Astrocyte of the hippocampus (primary cell): ENCODE measurements at regions not wholly inside any gene's neighbourhood (a gene's known extent, or its start where the extent isn't known, plus 50 kb on each side); places are given as distances from the start of the nearest gene placed in this dataset.
A peak's percentile ranks its signal among the peaks of the same experiment; 100 is the strongest.
"Not testable (repeated sequence)": the region's sequence is repeated elsewhere in the genome, so short reads cannot be mapped to it uniquely, and the experiment has no call there.

ENCODE experiments used
- DNase-seq: peaks from one replicate; pipeline ENCODE4 v3.0.0; 2011; ENCODE audit warnings: low read depth, low spot score

DNA sequence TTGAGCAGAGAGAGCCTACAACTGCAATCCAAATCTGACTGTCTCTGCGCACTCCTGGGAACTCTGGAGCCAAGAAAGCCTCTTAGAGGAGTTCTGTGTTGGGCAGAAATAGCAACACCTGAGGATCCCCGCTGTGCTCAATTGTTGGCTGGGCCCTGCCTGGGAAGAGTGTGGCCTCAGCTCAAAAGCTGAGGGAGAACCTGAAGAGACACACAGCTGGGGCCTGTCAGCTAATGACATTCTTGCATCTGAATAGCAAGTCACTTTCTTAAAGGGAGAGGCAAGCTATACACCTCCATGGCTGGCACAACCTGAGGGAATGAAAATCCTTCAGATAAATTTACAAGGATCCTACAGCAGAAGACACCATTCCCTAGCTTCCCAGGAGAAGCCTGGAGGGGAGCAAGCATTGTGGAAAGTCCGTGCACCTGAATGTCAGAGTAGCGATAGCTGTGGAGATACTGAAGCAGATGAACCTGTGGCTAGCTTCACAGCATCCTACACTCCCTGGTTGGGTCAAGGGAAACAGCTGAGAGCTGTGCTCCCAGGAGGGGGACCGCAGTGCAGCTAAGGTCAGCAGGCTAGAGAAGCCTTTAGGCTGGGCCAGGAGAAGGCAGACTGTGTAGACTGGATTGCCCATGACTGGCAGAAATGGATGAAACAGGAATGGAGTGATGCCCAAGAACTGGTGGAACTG, 159.9 kb upstream of the PFN2 start:
- no peak for DNase-seq

DNA sequence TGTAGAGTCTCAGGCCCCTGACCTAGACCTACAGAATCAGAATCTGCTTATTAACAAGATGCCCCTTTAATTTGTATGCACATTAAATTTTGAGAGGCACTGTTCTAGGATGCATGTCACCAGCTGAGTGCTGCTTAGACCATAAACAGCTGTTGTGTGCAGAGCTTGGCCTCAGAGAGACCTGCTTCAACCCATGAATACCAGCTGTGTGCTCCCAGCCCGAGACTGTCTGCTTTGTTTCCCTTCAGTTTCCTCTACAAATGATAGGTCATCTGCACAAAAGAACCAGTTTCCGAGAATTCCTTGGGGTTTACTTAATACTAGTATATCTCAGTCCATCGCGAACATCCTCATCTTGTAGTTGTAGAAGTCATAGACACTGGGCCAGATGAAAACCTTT, 158.5 kb upstream of the PFN2 start:
- no peak for DNase-seq

DNA sequence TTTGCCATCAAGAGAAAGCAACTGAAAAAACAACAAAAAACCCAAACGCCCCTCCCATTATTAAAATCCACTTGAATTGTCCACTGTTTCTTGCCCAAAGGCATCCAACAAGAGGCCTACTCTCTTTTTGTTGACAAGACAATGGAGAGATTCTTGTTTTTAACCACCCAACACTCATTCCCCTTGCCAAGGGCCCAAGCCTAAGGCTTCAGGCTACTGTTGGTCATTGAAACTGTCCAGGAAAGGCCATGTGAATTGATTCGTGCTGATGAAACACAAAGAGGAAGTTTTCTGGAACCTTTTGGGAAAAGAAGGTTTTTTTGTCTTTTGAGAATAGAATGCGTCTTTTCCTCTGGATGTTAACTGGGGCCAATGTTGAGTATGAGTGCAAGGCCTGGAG, 157.4 kb upstream of the PFN2 start:
- DNase-seq, result no peak

DNA sequence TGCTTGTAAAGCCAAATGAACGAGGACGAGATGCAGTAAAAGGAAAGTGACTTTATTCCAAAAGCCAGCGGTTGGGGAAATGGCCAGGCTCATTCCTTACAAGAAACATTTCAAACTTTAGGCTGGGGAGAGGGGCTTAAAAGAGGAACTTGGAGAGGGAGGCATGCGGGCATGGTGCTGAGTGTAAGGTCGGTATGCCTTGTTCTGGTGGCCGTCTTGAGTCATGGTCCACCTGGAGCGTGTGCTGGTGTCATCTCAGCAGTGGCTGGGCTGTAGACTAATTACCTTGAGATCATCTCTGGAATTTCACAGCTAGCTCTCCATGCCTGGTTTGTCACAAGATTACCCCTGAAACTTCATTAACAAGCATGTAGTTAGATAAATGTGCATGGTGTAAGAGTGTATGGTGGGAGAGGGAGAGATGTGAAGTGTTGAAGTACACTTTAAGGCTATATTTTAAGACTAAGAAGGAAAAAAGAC, 156.4 kb upstream of the PFN2 start:
- DNase-seq, result no peak

DNA sequence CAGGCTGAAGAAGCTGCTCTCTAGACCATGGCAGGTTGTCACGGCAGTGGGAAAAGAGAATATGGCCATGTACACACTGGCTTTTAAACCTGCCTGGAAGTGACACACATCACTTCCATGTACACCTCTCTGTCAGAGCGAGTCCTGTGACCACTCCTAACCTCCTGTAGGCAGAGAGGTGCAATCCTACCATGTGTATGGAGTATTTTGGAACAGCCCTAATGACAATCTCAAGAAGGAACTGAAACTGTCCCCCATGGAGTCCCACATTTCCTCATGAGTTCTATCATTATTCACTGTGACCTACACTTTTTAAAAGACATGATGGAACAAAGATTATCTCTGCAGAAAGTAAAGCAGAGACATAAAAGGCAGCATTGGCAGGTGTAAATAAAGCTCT, 153.4 kb upstream of the PFN2 start:
- no peak for DNase-seq

DNA sequence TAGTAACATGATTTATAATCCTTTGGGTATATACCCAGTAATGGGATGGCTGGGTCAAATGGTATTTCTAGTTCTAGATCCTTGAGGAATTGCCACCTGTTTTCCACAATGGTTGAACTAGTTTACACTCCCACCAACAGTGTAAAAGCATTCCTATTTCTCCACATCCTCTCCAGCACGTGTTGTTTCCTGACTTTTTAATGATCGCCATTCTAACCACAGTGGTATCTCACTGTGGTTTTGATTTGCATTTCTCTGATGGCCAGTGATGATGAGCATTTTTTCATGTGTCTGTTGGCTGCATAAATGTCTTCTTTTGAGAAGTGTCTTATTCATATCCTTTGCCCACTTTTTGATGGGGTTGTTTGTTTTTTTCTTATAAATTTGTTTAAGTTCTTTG, 152.6 kb upstream of the PFN2 start:
- DNase-seq, result not testable (repeated sequence)

DNA sequence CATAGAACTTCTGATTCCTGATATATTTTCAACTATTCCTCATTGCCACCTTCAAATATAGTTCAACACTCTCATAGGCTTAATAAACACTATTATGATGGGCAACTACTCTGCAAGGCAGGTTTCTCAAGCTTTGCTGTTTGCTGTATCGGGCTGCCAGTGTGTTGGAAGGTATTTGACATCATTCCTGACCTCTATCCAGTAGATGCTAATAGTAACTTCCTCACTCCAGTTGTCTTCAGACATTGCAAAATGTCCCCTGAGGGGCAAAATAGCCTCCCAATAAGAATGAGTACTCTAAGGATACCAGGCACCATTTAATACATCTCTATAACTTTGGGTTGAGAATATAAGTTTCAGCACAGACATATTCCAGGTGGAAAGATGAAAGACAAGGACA, 147.5 kb upstream of the PFN2 start:
- DNase-seq, result no peak

DNA sequence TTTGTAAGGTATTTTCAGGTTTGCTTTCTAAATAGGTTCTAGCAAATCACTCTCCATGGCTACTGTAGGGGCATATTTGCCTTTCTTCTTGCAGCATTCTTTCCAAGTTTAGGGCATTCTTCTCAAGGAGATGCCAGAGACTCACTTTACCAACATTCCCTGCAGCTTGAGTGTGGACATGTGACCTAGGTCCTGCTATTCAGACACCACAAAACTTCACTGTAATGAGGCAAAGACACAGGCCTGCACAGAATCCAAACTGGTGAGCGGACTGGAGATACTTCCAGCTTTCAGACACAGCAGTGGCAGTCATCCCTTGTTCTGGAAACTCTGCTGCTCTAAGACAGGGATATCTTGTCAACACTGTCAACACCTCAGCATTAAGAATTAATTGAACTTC, 146.4 kb upstream of the PFN2 start:
- DNase-seq, result peak; percentile 16

DNA sequence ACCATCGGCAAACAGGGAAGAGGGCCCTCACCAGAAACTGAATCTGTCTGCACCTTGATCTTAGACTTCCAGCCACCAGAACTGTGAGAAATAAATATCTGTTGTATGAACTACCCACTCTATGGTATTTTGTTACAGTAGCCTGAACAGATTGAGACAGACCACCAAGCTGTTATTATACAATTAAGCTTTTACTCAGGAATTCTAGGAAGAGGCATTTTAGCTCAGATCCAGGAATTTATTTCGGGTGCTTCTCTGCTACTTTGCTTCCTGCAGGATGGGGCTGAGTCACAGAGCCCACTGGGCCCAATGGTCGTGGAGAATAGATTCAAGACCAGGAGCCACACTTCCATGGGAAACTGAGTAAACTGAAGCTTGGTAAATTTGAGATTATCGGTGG, 145.5 kb upstream of the PFN2 start:
- no peak for DNase-seq

DNA sequence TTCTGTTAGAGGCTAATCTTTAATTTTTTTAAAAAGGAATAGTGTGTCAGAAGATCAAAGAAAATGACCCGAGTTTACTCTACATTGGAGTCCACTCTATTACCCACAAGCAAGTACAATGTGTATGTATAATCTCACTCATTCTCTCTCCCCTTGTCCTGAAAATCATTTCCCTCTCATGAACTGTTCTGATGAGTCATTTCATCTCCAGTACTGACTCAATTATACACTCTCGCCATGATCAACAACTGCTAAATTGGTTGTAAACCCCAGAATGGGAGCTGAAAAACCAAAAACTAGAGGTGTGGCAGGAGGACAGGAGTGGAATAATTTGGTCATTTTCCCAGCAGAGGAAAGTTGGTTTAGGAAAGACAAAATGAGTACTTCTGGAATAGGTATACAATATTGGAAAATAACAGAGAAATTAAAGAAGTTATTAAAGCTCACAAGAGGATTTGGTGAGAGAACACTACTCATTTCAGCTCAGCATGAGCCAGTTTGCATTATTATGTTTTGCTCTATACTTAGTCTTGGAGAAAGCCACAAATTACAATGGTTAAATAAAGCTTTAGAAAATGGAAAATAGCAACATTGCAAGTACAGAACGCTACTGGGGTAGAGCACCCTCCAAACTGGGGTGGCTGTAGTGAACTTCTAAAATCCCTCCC, 144.3 kb upstream of the PFN2 start:
- peak; percentile 61 for DNase-seq

DNA sequence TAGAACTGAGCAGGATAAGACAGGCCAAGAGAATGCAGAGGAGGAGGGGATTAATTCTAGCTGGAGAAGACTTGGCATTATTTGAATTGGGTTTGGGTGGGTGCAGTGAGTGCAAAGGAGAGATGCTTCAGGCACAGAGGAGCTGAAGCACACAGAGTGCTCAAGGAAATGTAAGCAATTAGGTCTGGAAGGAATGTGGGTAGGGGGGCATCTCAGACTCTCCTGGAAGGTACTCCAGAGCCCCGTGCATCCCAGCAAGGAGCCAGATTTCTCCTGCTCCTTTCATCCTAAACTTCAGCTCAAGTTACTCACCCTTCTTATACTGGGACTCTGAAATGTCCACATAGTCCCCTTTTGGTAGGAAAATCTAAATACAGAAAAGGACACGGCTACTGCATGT, 143.6 kb upstream of the PFN2 start:
- DNase-seq, result no peak

DNA sequence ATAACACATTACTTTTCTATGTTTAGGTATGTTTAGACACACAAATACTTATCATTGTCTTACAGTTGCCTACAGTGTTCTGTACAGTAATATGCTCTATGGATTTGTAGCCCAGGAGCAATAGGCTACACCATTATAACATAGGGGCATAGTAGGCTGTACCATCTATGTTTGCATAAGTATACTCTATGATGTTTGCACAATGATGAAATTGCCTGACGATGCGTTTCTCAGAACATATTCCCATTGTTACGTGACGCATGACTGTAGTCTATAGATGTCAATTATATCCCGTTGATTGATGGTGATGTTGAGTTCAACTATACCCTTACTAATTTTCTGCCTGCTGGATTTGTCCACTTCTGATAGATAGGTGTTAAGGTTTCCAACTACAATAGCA, 139.4 kb upstream of the PFN2 start:
- no peak for DNase-seq

DNA sequence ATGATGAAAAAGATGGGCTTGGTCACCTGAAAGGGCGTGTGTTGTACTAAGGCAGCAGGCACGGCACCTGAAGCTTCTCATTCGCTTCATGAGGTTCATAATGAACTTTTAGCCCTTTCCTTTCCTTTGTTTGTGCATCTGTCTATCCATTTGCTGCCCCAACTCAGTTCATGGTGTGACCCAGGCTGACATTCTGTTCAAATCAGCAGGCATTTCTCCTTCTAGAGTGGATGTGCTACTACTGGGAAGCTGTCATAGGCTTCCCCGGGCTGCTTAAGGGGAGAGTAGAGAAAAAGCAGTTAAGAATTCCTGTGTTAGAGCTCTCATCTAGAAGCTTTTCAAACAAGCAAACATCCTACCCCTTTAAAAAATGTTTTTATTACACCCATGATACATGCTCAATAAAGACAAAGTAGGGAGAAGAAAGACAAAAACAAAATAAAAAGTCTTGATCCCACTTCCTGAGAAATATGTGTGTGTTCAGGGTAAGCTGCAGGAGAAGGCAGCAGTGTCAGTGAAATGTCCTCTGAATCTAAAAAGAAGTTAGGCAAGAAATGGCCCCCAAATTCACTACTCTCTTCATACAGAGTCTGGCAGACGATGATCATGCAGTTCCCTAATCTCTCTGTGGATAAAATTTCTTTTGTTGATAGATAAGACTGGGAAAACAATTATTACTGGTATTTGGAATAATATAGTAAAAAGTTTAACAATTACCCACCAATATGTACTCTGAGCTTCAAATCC, 136.9 kb upstream of the PFN2 start:
- DNase-seq, result peak; percentile 36

DNA sequence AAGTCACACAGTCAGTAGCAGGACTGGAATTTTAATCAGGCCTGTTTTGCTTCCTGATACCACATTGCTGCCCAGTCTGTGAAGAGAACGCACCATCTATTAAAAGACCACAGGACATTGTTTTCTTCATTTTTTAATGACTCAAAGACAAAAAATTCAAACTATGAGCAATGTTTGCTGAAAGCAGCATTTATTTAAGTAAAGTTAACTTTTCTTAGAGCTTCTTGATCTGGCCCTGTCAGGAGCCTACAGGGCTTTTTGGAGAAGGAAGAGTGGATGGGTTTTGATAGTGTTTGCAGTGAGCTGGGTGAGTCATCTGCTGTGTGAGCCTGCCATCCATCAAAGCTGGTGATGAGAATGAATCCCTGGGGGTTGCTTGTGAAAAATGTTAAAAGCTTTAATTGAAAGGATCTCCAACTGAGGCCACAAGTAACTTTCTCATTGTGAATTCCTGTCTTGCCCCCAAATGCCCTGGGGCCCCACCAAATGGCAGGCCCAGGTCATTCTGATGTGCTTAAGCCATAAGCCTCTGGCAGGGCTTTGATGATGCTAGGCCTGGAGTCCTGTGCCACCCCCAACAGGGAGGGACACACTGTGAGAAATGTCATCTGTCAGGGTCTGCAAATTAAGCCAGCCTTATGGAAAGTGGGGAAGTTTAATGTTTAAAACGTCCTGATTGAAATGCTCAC, 136.2 kb upstream of the PFN2 start:
- DNase-seq, result peak; percentile 86

DNA sequence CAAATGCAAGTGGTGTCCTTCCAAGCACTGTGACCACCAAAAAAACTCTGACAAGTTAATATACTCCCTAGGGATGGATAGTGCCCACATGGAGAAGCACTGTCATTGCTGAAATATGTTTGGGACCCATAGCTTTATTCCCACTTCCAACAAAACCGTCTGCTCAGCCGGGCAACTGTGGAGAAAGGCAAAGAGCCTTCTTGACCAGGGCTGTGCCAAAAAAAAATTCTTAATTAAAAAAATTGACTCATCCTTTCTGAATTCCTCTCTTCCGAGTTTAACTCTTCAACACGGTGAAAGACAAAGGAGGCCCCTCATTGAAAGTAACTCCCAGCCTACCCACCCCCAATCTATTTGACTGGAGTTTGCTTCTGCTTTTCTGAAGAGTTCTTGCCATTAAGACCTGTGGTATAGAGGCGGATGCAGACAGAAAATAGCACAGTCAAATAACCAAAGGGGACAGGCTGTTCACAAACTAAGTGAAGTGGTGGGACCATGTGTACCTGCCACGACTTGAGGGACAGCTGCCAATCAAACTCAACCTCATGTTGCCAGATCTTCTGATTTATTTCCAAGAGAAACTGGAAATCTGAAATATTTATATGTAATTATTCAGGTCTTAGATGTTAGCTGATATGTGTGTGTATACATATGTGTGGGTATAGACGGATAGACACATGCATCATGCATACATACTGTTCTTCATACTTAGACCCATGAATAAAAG, 135.4 kb upstream of the PFN2 start:
- peak; percentile 23 for DNase-seq

DNA sequence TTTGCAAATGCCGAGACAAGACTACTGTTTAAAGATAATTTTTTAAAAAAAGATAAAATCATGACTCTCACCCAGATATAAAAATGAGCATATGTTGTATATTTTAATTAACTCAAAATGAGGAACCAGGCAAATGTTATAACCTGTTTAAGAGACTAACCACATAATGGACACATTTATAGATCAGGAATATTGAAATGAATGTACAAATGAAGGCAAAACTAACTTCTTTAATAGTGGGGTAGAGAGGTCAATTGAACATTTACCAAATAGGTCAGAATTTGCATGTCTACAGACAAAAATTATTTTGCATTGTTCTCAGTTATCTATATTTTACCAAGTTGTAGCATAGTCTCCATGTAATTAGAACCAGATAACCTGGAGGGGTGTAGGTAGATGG, 134.3 kb upstream of the PFN2 start:
- DNase-seq, result no peak

DNA sequence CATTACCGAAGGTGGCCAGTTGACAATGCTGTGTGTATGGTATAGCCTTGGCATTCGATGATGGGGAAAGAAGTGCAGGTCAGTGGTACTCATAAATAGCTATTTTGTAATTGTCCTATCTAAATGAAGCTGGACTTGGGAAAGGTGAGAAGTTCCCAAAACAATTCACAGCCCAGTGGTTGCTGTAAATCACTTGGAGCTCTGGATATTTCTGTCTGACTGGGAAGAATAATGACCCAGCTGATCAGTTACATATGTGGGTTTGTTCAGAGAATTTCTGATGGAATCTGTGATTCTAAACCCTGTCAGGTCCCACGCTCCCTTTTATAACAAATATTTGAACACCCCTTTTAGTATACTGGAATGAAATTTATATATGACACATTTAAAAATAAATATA, 133.9 kb upstream of the PFN2 start:
- no peak for DNase-seq

DNA sequence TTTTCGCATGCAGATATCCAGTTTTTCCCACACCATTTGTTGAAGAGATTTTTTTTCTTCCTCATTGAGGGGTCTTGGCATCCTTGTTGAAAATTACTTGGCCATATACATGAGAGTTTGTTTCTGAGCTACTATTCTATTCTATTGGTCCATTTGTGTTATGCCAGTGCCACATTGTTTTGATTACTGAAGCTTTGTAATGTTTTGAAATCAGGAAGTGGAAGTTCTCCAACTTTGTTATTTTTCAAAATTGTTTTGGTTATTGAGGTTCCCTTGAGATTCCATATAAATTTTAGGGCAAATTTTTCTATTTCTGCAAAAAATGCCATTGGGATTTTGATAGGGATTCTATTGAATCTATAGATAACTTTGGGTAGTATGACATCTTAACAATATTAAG, 130.3 kb upstream of the PFN2 start:
- no peak for DNase-seq

DNA sequence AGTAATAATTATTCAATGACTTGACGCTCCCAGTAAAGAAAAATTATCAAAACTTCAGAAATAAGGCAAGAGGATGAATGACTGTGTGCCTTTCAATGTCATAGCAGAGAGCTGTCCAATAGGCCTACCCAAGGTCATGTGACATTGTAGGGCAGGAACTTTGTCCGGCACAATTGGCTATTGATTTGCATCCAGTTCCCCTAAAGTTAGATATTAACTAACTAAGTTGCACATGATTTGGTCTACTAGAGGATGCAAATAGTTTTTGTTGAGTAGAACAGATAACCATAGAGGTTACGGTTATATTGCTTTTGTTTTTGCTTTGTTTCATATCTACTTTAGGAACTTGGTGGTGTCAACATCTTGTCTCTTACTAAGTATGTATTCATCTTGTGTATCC, 127.9 kb upstream of the PFN2 start:
- DNase-seq, result no peak

DNA sequence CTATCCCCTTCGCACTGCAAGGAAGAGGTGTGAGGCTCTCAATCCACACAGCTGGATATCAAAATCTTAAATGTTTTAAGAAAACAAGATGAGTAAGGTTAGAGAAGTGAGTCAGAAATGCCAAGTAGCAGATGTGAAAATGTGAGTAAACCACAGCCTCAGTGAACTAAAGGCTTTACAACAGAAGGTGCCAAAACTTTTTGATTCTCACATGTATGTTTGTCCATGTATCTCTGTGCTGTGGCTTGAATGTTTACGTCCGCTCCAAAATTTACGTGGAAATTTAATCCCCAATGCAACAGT, 126.8 kb upstream of the PFN2 start:
- DNase-seq, result peak; percentile 46

DNA sequence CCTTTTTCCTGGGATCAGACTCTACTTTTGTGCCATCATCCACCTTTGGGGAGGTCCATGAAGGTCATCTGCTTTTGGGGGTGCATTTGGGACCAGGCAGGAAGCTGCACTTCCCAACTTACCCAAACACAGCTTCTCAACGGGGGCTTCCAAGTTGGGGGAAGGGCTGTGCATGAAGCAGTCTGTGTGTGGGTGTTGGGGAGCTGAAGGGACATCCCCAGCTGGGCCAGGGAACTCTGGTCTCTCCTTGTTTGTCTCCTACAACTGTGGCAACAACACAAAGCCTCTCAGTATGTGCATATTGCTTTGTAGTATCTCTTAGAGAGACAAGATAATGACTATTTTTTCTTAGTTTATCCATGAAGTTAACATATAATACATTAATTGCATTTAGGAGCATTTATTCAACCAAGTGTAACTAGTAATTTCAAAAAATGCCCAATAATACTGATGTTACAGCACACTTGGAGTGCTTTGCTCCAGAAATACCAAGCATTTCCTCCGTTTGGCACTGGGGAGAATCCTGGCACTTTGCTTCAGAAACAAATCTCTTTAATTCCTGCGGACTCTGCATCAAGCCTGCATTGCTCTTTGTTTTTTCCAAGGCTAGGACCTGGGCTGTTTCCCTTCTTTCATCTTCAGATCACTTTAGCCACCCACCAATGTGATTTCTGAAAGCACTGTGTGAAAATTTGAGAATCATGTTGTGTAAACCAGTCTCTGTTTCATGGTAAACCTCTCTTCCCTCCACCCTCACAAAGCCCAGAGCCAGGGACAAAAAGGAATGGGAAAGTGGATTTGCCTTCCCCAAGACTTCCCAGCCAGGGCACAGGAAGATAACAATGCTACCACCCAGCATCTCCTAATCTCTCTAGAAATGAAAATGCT, 126.2 kb upstream of the PFN2 start:
- DNase-seq, result peak; percentile 28
